Left lung (tissue), 4 donors: ENCODE measurements at regions not wholly inside any gene's neighbourhood (a gene's known extent, or its start where the extent isn't known, plus 50 kb on each side); places are given as distances from the start of the nearest gene placed in this dataset.
"Not testable (repeated sequence)": the region's sequence is repeated elsewhere in the genome, so short reads cannot be mapped to it uniquely, and the experiment has no call there.

Experiments used
- ATAC-seq: fragments of 200-7000 bp; cut with Tn5 transposase; one replicate; pipeline ENCODE4 v1.9.1; 2020; ENCODE audit warnings: moderate library complexity
- DNase-seq, 4 donors: peaks; one replicate each; pipeline ENCODE4 v3.0.0-alpha.2; 2013 to 2020
- H3K27ac ChIP-seq, 2 donors: fragments of 200-600 bp; sonication (generic) in 1 of 2; one replicate each; pipeline versions ENCODE4 v1.5.0 to v1.8.0; 2020 to 2021
- H3K27me3 ChIP-seq, 2 donors: fragments of 200-600 bp; sonication (generic) in 1 of 2; one replicate each; pipeline versions ENCODE4 v1.5.0 to v1.8.0; 2020 to 2021
- H3K36me3 ChIP-seq, 2 donors: fragments of 200-600 bp; sonication (generic) in 1 of 2; one replicate each; pipeline versions ENCODE4 v1.5.0 to v1.8.0; 2020 to 2021
- H3K4me1 ChIP-seq, 2 donors: fragments of 200-600 bp; one replicate each; pipeline ENCODE4 v1.8.0; 2021
- H3K4me3 ChIP-seq, 2 donors: fragments of 200-600 bp; sonication (generic) in 1 of 2; one replicate each; pipeline versions ENCODE4 v1.5.0 to v1.8.0; 2020 to 2021; ENCODE audit warnings: mild to moderate bottlenecking in 1 of 2
- H3K9me3 ChIP-seq, 2 donors: fragments of 200-600 bp; sonication (generic) in 1 of 2; one replicate each; pipeline versions ENCODE4 v1.5.0 to v1.8.0; 2020 to 2021
- CTCF ChIP-seq, 2 donors: fragments of 200-600 bp; sonication (generic) in 1 of 2; IDR thresholded peaks; one replicate each; pipeline versions ENCODE4 v1.5.0 to v1.8.0; 2021; ENCODE audit warnings: antibody characterized with exemption in 2 of 2
- intact Hi-C, 2 donors: fragments of 100-400 bp; cut with DNase I; formaldehyde crosslinking; loops; one replicate each; pipeline versions ENCODE4 v1.11.2 to v1.14.2; 2022
- donor health status: DM: no; HTN: yes; CAD: no.
- donor health status: DM: no; HTN: no; CAD: no.

- ATAC-seq (no peak), DNase-seq (no peak)
- Histone ChIP-seq H3K27me3 (peaks cover 0 to 14% of the 10 kb centered on the region in 2 donors), H3K9me3 (peaks cover 0 to 5% of the 10 kb centered on the region in 2 donors), H3K27ac (no peak overlapping the region), H3K4me3 (no peak overlapping the region), H3K36me3 (no peaks in the 10 kb centered on the region), H3K4me1 (no peaks in the 10 kb centered on the region)
- TF ChIP-seq CTCF (IDR thresholded peaks at IDR 0.05): no peak
- intact Hi-C loops: no loop called here
Measured at GRCh38 chr2:57696016-57696415, 350.6 kb upstream of the VRK2 start.

GRCh38 chr2:57698392-57698791, 348.2 kb upstream of the VRK2 start:
- Histone ChIP-seq H3K27me3 (peaks cover 0 to 17% of the 10 kb centered on the region in 2 donors), H3K4me1 (no peaks in the 10 kb centered on the region), H3K27ac (no peak overlapping the region), H3K4me3 (no peak overlapping the region), H3K9me3 (no peaks in the 10 kb centered on the region), H3K36me3 (no peaks in the 10 kb centered on the region)
- ATAC-seq (no peak), DNase-seq (no peak)
- TF ChIP-seq CTCF (IDR thresholded peaks at IDR 0.05): no peak
- intact Hi-C loops: no loop called here

GRCh38 chr2:57698935-57699449, 347.6 kb upstream of the VRK2 start:
- DNase-seq (no peak), ATAC-seq (no peak)
- Histone ChIP-seq H3K27me3 (peaks cover 0 to 17% of the 10 kb centered on the region in 2 donors), H3K9me3 (no peaks in the 10 kb centered on the region), H3K27ac (no peak overlapping the region), H3K4me1 (no peaks in the 10 kb centered on the region), H3K36me3 (no peaks in the 10 kb centered on the region), H3K4me3 (no peak overlapping the region)
- intact Hi-C loops: no loop called here
- no peak for TF ChIP-seq CTCF (IDR thresholded peaks at IDR 0.05)

- Histone ChIP-seq H3K4me3 (no peak overlapping the region), H3K27me3 (peaks cover 5 to 29% of the 10 kb centered on the region in 2 donors), H3K36me3 (no peaks in the 10 kb centered on the region), H3K4me1 (no peaks in the 10 kb centered on the region), H3K9me3 (no peaks in the 10 kb centered on the region), H3K27ac (no peak overlapping the region)
- no peak for TF ChIP-seq CTCF (IDR thresholded peaks at IDR 0.05)
- DNase-seq (no peak), ATAC-seq (no peak)
- intact Hi-C loops: no loop called here
Measured at GRCh38 chr2:57701391-57701791, 345.2 kb upstream of the VRK2 start.

GRCh38 chr2:57703407-57703806, 343.2 kb upstream of the VRK2 start:
- peak; percentile 94 for ATAC-seq
- DNase-seq: peak in 1 of 4 donors; percentile 13
- no peaks in the 10 kb centered on the region for H3K4me1 ChIP-seq
- no peak for TF ChIP-seq CTCF (IDR thresholded peaks at IDR 0.05)
- no peaks in the 10 kb centered on the region for H3K9me3 ChIP-seq
- H3K27me3 ChIP-seq: peaks cover 7 to 46% of the 10 kb centered on the region in 2 donors
- H3K4me3 ChIP-seq: no peak overlapping the region
- no peak overlapping the region for H3K27ac ChIP-seq
- intact Hi-C loops: no loop called here
- no peaks in the 10 kb centered on the region for H3K36me3 ChIP-seq

- peaks cover 7 to 47% of the 10 kb centered on the region in 2 donors for H3K27me3 ChIP-seq
- H3K27ac ChIP-seq, H3K36me3 ChIP-seq, intact Hi-C loops, H3K9me3 ChIP-seq, H3K4me3 ChIP-seq, H3K4me1 ChIP-seq, ATAC-seq, DNase-seq: not testable (repeated sequence)
Measured at GRCh38 chr2:57707794-57708193, 338.8 kb upstream of the VRK2 start.
